Ovary (tissue), 3 donors: ENCODE measurements at regions not wholly inside any gene's neighbourhood (a gene's known extent, or its start where the extent isn't known, plus 50 kb on each side); places are given as distances from the start of the nearest gene placed in this dataset.

Experiments used
- CTCF ChIP-seq, 3 donors: fragments of 450-650 bp in 2 of 3; fragments of 200-600 bp in 1 of 3; IDR thresholded peaks; one replicate each; pipeline versions ENCODE4 v1.5.1 to v1.8.0; 2016 to 2022; ENCODE audit warnings: antibody characterized with exemption in 3 of 3, mild to moderate bottlenecking in 1 of 3
- POLR2A ChIP-seq: fragments of 450-650 bp; IDR thresholded peaks from one replicate; pipeline ENCODE4 v1.6.1; 2017; ENCODE audit warnings: antibody characterized with exemption, mild to moderate bottlenecking, moderate library complexity
- donor health status: DM: no; HTN: no; CAD: no.

- TF ChIP-seq POLR2A (no peak), CTCF (IDR thresholded peaks at IDR 0.05) (no peak)
Observed at GRCh38 chr4:183788308-183788905, 116.7 kb upstream of the STOX2 start.
